ENCODE measurements at regions not wholly inside any gene's neighbourhood (a gene's known extent, or its start where the extent isn't known, plus 50 kb on each side); places are given as distances from the start of the nearest gene placed in this dataset.

DNA sequence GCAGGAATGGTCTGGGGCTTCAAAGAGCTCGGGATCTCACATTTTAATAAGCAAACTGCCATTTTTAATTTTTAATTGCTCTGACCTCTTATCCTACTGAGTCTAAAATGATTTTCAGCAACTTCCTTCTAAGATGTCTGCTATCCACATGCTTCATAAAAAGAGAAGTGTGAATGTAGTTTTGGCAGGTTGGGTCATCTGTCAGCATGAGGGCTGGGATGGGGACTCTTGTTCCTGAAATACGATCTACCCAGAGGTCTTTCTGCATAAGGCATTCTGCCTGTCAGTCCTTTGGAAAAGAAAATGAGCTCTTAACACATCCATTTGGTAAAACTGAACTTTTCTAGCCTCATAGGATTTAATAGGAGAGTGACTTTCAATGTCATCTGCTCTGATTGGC lies 252.8 kb upstream of the APCDD1 start:
- TF ChIP-seq RAD21 (IDR thresholded peaks at IDR 0.05; ENCODE audit: low read depth) (no peak), MAX (IDR thresholded peaks at IDR 0.05) (no peak), ZBTB7A (IDR thresholded peaks at IDR 0.05; ENCODE audit: low read depth) (no peak), FOXM1 (IDR thresholded peaks at IDR 0.05; ENCODE audit: borderline replicate concordance, low read depth) (no peak), TCF12 (IDR thresholded peaks at IDR 0.05; ENCODE audit: low read depth) (no peak), EP300 (IDR thresholded peaks at IDR 0.05; ENCODE audit: borderline replicate concordance) (no peak), CEBPB (IDR thresholded peaks at IDR 0.05) (no peak), TEAD4 (IDR thresholded peaks at IDR 0.05) (no peak), YY1 (IDR thresholded peaks at IDR 0.05; ENCODE audit: low read depth) (no peak), TAF1 (IDR thresholded peaks at IDR 0.05; ENCODE audit: low read depth) (no peak)

Measured in Ishikawa (cell line).